NCI-H146 (cell line): ENCODE measurements at regions not wholly inside any gene's neighbourhood (a gene's known extent, or its start where the extent isn't known, plus 50 kb on each side); places are given as distances from the start of the nearest gene placed in this dataset.

Source experiments
- DNase-seq: peaks from one replicate; lab custom pipeline; 2025; lab: John Stamatoyannopoulos, UW

GRCh38 chr20:57848282-57848681 is 138.5 kb upstream of the PMEPA1 start:
- DNase-seq = no peak

DNA sequence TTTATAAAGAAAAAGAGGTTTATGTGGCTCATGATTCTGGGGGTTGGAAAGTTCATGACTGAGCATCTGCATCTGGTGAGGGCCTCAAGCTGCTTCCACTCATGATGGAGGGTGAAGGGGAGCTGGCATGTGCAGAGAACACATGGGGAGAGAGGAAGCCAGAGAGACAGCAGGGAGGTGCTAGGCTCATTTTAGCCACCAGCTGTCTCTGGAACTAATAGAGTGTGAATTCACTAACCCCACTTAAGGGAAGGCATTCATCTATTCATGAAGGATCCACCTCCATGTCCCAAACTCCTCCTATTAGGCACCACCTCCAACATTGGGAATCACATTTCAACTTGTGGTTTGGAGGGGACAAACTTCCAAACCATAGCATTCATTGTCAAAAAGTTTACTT is 137.3 kb upstream of the PMEPA1 start:
- no peak for DNase-seq

- no peak for DNase-seq
Observed at GRCh38 chr20:57844626-57845596, 135.1 kb upstream of the PMEPA1 start.

GRCh38 chr20:57843941-57844625 is 134.3 kb upstream of the PMEPA1 start:
- no peak for DNase-seq

DNA sequence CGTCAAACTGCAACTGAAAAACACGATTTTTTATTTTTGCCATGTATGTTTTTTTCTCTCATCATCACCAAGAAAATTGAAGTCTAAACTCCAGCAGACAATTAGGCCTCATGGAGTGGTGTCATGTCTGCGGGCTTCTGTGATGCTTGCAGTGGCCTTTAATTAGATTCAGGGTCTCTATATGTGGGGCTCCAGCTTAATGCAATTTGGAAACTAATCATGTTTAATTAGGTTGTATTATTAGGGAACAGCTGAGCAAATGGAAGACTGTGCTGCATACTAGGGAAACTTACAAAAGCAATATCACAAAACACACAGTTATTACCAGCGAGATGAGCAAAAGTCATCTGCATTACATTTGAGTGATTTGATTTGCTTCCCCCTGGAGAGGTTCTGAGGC is 132.9 kb upstream of the PMEPA1 start:
- peak; percentile 86 for DNase-seq

GRCh38 chr20:57841297-57841866 is 131.6 kb upstream of the PMEPA1 start:
- no peak for DNase-seq

DNA sequence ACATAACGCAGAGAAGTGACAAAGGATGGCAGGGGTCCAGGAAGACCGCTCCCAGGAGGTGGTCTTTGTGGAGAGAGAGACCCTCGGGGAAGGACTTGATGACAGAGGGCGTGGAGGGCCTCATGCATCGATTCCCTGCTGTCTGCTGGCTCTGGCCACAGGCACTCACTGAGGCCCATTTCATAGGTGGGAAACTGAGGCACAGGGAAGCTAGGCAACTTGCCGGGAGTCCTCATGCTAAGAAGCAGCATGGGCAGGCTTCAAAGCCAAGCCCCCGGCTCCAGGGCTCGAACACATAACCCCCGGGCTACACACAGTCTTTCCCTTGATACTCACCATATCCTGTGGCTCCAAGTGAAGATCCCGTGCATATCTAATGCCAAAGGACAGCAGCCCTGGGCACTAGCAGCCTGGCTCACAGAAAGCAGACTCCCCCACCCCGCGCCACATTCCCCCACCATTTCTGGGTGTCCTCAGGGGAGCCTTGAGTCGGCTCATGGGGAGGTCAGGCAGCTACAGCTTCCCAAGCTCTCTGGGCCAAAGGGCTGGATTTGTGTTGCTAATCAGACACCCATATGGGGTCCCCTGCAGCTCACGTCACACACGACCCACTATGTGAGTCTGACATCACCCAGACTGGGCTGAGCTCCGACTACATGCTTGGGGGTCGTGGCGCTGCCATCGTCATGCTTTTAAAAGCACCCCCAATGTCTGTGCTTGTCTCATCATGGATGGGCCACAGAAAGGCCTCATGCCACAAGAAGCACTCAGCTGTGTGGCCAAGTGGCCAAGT is 130.9 kb upstream of the PMEPA1 start:
- no peak for DNase-seq

DNA sequence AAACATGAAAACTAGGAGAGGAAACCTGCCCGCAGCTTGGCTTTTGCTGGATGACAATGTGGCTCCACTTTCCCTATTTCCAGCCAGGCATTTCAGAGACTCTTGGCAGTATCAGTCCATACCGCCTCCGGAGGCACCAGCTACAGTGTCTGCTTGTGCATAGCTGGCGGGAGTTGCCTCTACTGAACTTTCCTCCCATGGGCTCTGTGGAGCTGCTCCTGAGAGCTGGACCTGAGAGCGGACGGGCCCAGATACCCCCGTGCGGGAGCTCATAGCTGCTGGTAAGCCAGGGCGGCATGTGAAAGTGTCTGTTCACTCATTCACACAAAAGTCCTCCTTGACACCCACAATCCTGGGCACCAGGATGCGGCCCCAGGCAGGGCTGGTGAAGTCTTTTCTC is 130.3 kb upstream of the PMEPA1 start:
- no peak for DNase-seq

DNA sequence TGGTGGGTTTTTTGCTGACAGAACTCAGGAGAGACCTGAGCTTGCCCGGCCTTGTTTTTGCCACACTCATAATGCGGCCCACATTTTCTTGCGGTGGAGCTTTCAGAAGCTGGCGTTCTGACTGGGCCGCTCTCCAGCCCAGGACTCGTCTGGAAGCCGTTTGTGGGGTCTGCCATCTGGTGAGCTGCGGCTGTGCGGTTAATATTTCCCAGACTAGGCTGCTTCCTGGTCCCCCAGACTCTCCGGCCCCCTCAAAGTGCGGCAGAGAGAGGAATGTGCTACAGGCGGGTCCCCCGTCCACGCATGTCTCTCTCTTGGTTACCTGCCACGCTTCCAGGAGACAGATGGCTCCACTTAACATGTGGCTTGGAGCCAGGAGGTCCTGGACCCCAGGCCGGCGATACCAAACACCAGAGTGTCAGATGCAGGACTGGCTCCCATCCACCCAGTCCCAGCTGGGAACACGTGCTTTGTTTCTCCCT is 128.9 kb upstream of the PMEPA1 start:
- DNase-seq = no peak

GRCh38 chr20:57837208-57838035 is 127.6 kb upstream of the PMEPA1 start:
- DNase-seq = no peak

DNA sequence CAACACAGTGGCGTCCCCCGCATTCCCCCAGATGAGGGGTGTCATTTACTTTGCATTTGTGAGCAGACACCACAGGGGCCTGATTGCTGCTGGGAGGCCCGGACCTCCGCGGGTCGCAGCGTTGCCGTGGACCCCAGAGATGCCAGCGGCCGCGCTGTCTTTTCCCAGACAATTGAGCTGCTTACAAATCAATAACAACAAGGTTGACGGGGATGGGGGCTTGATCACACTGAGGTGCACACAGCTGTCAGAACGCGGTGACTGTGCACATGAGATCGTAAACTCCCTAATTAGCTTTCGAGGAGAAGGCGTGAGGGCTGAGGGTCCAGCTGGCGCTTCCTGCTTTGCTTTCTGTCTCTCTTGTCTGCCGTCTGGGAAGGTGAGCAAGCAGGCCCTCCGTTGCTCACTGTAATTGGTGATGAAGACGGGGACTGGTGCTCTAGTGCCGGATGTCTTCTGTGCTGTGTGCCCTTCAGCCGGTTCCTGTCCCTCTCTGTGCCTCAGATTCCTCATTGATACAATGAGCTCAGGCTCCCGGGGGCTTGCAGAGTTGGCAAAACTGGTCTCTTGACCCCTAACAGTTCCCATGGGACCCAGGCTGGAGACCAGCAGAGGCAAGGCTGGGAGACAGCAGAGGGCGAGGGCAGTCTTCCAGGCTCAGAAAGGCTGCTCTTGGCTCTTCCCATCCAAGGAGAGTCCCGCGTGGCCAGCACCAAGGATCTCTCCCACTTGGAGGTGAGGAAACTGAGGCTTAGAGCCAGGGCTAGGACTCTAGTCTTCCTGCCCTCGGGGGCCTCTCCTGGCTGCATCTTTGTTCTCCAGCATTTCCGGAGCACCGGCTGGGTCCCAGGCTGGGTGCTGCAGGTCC is 126.0 kb upstream of the PMEPA1 start:
- peak; percentile 48 for DNase-seq

DNA sequence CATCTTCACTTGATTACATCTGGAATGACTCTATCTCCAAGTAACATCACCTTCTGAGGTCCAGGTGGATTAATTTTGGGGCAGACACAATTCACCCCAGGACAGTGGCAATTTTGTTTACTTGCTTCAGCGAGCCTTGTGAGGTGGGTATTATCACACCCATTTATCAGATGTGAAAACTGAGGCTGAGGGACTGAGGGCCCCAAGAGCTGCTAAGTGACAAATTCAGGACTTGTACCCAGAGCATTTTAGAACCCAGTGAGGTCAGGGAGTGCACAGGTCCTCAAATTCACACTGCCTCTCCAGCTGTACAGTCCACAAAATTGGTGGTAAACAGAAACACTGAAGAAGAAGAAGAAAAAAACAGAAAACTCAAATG is 125.2 kb upstream of the PMEPA1 start:
- no peak for DNase-seq

DNA sequence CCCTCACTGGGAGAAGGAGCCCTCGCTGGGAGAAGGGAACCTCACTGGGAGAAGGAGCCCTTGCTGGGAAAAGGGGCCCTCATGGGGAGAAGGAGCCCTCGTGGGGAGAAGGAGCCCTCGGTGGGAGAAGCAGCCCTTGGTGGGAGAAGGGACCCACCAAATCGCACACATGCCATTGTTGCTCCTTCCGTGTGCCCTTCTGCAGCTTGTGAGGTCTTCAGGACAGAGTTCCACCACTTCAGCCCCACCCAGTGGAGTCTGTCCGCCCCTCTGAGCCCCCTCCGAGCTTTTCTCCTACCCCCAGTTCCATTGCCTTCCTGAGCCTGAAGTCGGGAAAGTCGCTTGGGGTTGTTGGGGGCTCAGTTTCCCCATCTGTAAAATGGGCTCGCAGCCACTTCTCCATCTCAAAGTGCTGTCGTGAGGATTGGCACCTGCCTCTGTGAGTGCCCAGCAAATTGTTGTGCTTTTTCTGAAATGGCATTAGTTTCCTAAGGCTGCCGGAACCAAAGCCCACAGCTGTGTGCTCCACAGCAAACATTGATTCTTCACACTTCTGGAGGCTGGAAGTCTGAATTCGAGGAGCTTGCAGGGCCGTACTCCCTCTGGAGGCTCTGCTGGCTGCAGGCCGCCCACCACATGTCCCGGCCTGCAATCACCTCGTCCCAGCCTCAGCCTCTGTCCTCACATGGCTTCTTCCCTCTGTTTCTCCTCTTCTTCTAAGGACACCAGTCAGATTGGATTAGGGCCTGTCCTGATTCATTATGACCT is 124.7 kb upstream of the PMEPA1 start:
- no peak for DNase-seq

- no peak for DNase-seq
Observed at GRCh38 chr20:57831993-57832585, 122.3 kb upstream of the PMEPA1 start.

DNA sequence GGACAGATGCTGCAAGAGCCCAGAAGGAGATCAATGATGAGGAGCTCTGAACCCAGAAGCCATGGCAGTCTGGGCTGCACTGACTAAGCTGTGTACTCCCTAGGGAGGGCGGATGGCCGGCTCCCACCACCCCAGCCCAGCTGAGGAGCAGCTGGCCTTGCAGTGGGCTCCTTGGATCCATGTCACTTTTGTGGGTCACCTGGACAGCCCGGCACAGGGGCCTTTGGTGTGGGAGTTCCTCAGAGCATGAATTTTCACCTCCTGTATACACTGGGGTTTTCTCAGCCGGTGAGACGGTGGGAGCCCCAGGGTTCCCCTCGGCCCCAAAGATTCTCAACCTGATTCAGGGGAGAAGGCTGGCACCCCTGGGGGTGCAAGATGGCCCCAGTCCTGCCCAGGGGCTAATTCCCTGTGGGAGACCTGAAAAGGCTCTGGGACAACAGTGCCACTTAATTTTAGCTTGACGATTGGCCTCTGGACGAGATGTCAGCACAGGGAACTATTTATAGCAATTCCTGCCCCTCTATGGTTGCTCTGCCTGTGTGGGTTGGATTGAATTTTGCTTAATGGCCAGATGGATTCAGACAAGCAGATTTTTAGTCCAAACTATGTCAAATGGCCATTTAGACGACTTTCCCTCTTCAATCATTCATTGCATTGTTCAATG is 121.6 kb upstream of the PMEPA1 start:
- no peak for DNase-seq

- no peak for DNase-seq
Observed at GRCh38 chr20:57830515-57830895, 120.7 kb upstream of the PMEPA1 start.

GRCh38 chr20:57829805-57830514 is 120.1 kb upstream of the PMEPA1 start:
- DNase-seq = no peak

GRCh38 chr20:57829336-57829735 is 119.5 kb upstream of the PMEPA1 start:
- no peak for DNase-seq
